ENCODE measurements at regions not wholly inside any gene's neighbourhood (a gene's known extent, or its start where the extent isn't known, plus 50 kb on each side); places are given as distances from the start of the nearest gene placed in this dataset.

DNA sequence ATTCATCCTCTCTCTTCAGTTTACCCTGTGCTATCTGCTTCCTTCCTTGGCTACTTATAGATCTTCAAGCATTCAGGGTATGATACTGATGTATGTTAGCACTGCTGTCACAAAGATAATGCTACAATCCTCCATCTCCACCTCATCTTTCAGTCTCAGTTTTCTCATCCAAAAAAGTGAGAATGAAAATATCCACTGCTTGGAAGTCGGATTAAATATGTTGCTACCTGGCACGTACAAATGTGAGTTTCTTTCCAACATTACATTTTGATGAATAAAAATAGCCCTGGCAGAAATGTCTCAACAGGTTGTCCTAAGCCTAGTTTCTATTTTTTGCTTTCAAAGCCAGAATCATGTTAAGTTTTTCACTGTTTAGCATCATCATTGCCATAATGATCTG lies 149.9 kb downstream of the PTPN11 start:
- TF ChIP-seq EZH2 (IDR thresholded peaks at IDR 0.05; ENCODE audit: insufficient read depth, poor library complexity, severe bottlenecking) (no peak), EZH2phosphoT487 (IDR thresholded peaks at IDR 0.05; ENCODE audit: insufficient read depth, low read depth) (no peak)
